Lung (tissue), 11 donors: ENCODE measurements at regions not wholly inside any gene's neighbourhood (a gene's known extent, or its start where the extent isn't known, plus 50 kb on each side); places are given as distances from the start of the nearest gene placed in this dataset.

ENCODE experiments used
- ATAC-seq: fragments of 200-7000 bp; cut with Tn5 transposase; one replicate; pipeline ENCODE4 v1.9.1; 2020; ENCODE audit warnings: moderate number of reproducible peaks; ENCODE audit not compliant: insufficient read depth, low FRiP score
- DNase-seq, 3 donors: peaks; one replicate each; pipeline ENCODE4 v3.0.0-alpha.2; 2013 to 2017
- H3K27ac ChIP-seq, 2 donors: one replicate each; pipeline ENCODE4 v1.5.1; 2013; ENCODE audit warnings: mild to moderate bottlenecking in 2 of 2, moderate library complexity in 2 of 2, control low read depth in 1 of 2, inconsistent platforms in 1 of 2, low read depth in 1 of 2, low read length in 1 of 2
- H3K27me3 ChIP-seq, 3 donors: one replicate each; pipeline ENCODE4 v1.5.1; 2013; ENCODE audit warnings: low read length in 2 of 3; ENCODE audit not compliant: control insufficient read depth in 3 of 3, insufficient read depth in 3 of 3
- H3K36me3 ChIP-seq, 4 donors: one replicate each; pipeline ENCODE4 v1.5.1; 2013; ENCODE audit warnings: low read length in 4 of 4, mild to moderate bottlenecking in 1 of 4, moderate library complexity in 1 of 4; ENCODE audit not compliant: control insufficient read depth in 4 of 4, insufficient read depth in 4 of 4
- H3K4me1 ChIP-seq, 5 donors: one replicate each; pipeline ENCODE4 v1.5.1; 2013; ENCODE audit warnings: low read length in 5 of 5, mild to moderate bottlenecking in 2 of 5, moderate library complexity in 1 of 5; ENCODE audit not compliant: control insufficient read depth in 5 of 5, insufficient read depth in 5 of 5
- H3K4me3 ChIP-seq: one replicate; pipeline ENCODE4 v1.5.1; 2013; ENCODE audit warnings: mild to moderate bottlenecking, control low read depth, moderate library complexity
- H3K9ac ChIP-seq, 2 donors: one replicate each; pipeline ENCODE4 v1.5.1; 2013; ENCODE audit warnings: low read length in 2 of 2, control low read depth in 1 of 2; ENCODE audit not compliant: insufficient read depth in 1 of 2
- H3K9me3 ChIP-seq, 4 donors: one replicate each; pipeline ENCODE4 v1.5.1; 2013; ENCODE audit warnings: low read length in 3 of 4, mild to moderate bottlenecking in 1 of 4, moderate library complexity in 1 of 4; ENCODE audit not compliant: control insufficient read depth in 4 of 4, insufficient read depth in 3 of 4
- WGBS, 2 donors: extraction: QIAGEN DNeasy Blood & Tissue Kit; methylation state at CpG; one replicate each; pipeline ENCODE4 v1.1.7; 2013; 5-methylcytosine and 5-hydroxymethylcytosine counted together
- TF ChIP-seq, protein P1 (sequence below): IDR thresholded peaks from 2 replicates; pipeline ENCODE4 v1.5.1; 2012; ENCODE audit warnings: mild to moderate bottlenecking; ENCODE audit errors: control extremely low read depth, extremely low read depth
- donor health status: control.
- donor health status: control.
- donor health status: Bipolar disorder and iron deficiency.
- donor health status: healthy.
- donor health status: DM: yes; HTN: yes; CAD: no.

DNA sequence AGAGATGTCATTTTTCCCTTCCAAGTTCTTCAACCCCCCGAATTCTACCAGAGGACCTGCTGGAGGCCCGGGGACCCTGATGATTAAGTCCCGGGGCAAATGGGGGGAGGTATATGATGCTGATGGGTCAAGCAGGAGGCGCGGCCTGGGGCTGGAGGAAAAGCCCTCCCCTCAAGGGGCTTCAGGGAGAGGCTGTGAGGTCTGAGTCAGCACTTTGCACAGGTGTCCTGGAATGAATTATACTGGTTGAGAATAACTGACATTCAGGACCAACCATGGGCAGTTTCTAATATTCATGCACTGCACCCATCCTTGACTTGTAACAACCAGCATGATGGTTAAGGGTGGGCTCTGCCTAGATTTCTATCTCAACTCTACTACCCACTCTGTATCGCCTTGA is 146.8 kb upstream of the SYT13 start:
- DNase-seq (no peak), ATAC-seq (no peak)
- Histone ChIP-seq H3K4me1 (no peaks in the 10 kb centered on the region), H3K27me3 (peaks cover 0 to 19% (median 4%) of the 10 kb centered on the region in 3 donors), H3K4me3 (no peak overlapping the region), H3K9me3 (no peaks in the 10 kb centered on the region), H3K27ac (no peak overlapping the region), H3K36me3 (no peaks in the 10 kb centered on the region), H3K9ac (no peak overlapping the region)
- TF ChIP-seq, protein P1, sequence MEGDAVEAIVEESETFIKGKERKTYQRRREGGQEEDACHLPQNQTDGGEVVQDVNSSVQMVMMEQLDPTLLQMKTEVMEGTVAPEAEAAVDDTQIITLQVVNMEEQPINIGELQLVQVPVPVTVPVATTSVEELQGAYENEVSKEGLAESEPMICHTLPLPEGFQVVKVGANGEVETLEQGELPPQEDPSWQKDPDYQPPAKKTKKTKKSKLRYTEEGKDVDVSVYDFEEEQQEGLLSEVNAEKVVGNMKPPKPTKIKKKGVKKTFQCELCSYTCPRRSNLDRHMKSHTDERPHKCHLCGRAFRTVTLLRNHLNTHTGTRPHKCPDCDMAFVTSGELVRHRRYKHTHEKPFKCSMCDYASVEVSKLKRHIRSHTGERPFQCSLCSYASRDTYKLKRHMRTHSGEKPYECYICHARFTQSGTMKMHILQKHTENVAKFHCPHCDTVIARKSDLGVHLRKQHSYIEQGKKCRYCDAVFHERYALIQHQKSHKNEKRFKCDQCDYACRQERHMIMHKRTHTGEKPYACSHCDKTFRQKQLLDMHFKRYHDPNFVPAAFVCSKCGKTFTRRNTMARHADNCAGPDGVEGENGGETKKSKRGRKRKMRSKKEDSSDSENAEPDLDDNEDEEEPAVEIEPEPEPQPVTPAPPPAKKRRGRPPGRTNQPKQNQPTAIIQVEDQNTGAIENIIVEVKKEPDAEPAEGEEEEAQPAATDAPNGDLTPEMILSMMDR: no peak
- WGBS, 2 donors: 92% methylated on average over 6 of the region's 6 CpGs

GRCh38 chr11:45432100-45432499 is 146.0 kb upstream of the SYT13 start:
- TF ChIP-seq, protein P1: no peak
- 79 to 82% methylated on average over 3 of the region's 3 CpGs for WGBS, 2 donors
- no peaks in the 10 kb centered on the region for H3K4me1 ChIP-seq
- no peak overlapping the region for H3K27ac ChIP-seq
- no peak for DNase-seq
- ATAC-seq: no peak
- no peaks in the 10 kb centered on the region for H3K9me3 ChIP-seq
- H3K9ac ChIP-seq: no peak overlapping the region
- H3K36me3 ChIP-seq: no peaks in the 10 kb centered on the region
- no peak overlapping the region for H3K4me3 ChIP-seq
- H3K27me3 ChIP-seq: peaks cover 0 to 19% (median 4%) of the 10 kb centered on the region in 3 donors

DNA sequence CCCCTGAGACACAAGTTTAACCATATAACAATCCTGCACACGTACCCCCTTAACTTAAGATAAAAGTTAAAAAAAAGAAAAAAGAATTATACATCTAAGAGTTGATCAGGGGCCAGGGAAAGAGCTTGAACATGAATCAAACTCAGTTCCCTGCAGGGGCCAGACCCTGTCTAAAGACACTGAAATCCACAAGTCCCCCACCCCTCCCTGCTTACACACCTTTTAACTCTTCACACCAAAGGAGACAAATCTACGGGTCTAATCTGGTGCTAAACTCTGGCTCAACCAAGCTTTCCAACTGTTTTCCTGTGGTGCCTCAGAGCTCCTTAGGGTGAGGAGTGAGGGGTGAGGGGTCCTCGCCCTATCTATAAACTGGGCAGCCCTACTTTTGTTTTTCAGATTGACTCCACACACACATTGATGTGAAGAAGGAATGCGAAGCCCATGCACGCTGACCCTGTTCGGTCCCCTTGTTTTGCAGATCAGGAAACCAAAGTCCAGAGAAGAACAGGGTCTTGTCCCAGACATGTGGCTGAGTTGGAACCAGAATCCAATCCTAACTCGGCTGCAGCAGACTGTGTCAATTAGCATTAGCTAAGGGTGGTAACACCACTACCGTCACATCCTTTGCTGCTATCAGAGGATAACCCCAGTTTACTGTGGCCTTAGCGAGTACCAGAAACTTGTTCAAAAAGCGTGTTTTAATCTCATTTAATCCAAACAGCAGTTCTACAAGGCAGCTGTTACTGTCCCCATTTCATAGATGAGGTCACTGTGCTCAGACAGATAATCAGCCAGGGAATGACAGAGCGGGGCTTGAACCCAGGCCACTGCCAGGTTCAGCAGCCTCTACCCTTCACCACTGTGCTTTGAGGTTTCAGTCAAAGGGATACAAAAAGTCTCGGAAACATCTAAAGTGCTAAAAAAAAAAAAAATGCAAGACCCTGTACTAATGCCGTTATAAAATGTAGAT is 145.2 kb upstream of the SYT13 start:
- TF ChIP-seq, protein P1: no peak
- Histone ChIP-seq H3K9me3 (no peaks in the 10 kb centered on the region), H3K4me1 (no peaks in the 10 kb centered on the region), H3K9ac (no peak overlapping the region), H3K27ac (no peak overlapping the region), H3K27me3 (peaks cover 0 to 19% (median 4%) of the 10 kb centered on the region in 3 donors), H3K36me3 (no peaks in the 10 kb centered on the region), H3K4me3 (no peak overlapping the region)
- no peak for ATAC-seq
- DNase-seq: no peak
- 81 to 83% methylated on average over 13 of the region's 13 CpGs for WGBS, 2 donors
